Liver (tissue), 8 donors: ENCODE measurements at regions not wholly inside any gene's neighbourhood (a gene's known extent, or its start where the extent isn't known, plus 50 kb on each side); places are given as distances from the start of the nearest gene placed in this dataset.
A peak's percentile ranks its signal among the peaks of the same experiment; 100 is the strongest.

ENCODE experiments used
- DNase-seq: peaks from one replicate; pipeline ENCODE4 v3.0.0-alpha.2; 2017; ENCODE audit warnings: low spot score
- H3K27ac ChIP-seq, 2 donors: one replicate each; pipeline ENCODE4 v1.7.0; 2013; ENCODE audit warnings: inconsistent platforms in 2 of 2, low read length in 2 of 2, control low read depth in 1 of 2, low read depth in 1 of 2, mild to moderate bottlenecking in 1 of 2
- H3K27me3 ChIP-seq, 4 donors: one replicate each; pipeline versions ENCODE4 v1.6.1 to v1.7.0; 2013; ENCODE audit warnings: low read length in 3 of 4, inconsistent platforms in 1 of 4, mild to moderate bottlenecking in 1 of 4, moderate library complexity in 1 of 4; ENCODE audit not compliant: control insufficient read depth in 4 of 4, insufficient read depth in 4 of 4
- H3K36me3 ChIP-seq, 4 donors: one replicate each; pipeline versions ENCODE4 v1.6.1 to v1.7.0; 2013; ENCODE audit warnings: low read length in 3 of 4, mild to moderate bottlenecking in 3 of 4, low read depth in 1 of 4, moderate library complexity in 1 of 4; ENCODE audit not compliant: control insufficient read depth in 4 of 4, insufficient read depth in 3 of 4
- H3K4me1 ChIP-seq, 4 donors: one replicate each; pipeline versions ENCODE4 v1.6.1 to v1.7.0; 2013; ENCODE audit warnings: low read length in 3 of 4, mild to moderate bottlenecking in 3 of 4, moderate library complexity in 1 of 4; ENCODE audit not compliant: control insufficient read depth in 4 of 4, insufficient read depth in 4 of 4
- H3K4me3 ChIP-seq, 3 donors: one replicate each; pipeline versions ENCODE4 v1.6.1 to v1.7.0; 2013; ENCODE audit warnings: low read length in 3 of 3, control low read depth in 1 of 3, low read depth in 1 of 3, mild to moderate bottlenecking in 1 of 3
- H3K9ac ChIP-seq, 2 donors: one replicate each; pipeline ENCODE4 v1.7.0; 2013; ENCODE audit warnings: low read length in 2 of 2, mild to moderate bottlenecking in 2 of 2, moderate library complexity in 2 of 2, control low read depth in 1 of 2, low read depth in 1 of 2
- H3K9me3 ChIP-seq, 4 donors: one replicate each; pipeline versions ENCODE4 v1.6.1 to v1.7.0; 2013; ENCODE audit warnings: low read length in 3 of 4; ENCODE audit not compliant: control insufficient read depth in 4 of 4
- EGR1 ChIP-seq, 2 donors: IDR thresholded peaks; 2 replicates each; pipeline ENCODE4 v1.6.1; 2016 to 2018; ENCODE audit warnings: antibody characterized with exemption in 2 of 2, low read depth in 2 of 2
- FOXA1 ChIP-seq: IDR thresholded peaks from 2 replicates; pipeline ENCODE4 v1.6.1; 2016; ENCODE audit warnings: antibody characterized with exemption
- FOXA2 ChIP-seq: IDR thresholded peaks from 2 replicates; pipeline ENCODE4 v1.6.1; 2016; ENCODE audit warnings: antibody characterized with exemption
- GABPA ChIP-seq, 2 donors: IDR thresholded peaks in 1 of 2; conservative IDR thresholded peaks in 1 of 2; 2 replicates each; pipeline ENCODE4 v1.6.1; 2016; ENCODE audit warnings: antibody characterized with exemption in 2 of 2, mild to moderate bottlenecking in 1 of 2, moderate library complexity in 1 of 2
- HNF4A ChIP-seq, 2 donors: conservative IDR thresholded peaks; 2 replicates each; pipeline ENCODE4 v1.6.1; 2016; ENCODE audit warnings: antibody characterized with exemption in 2 of 2, mild to moderate bottlenecking in 2 of 2
- HNF4G ChIP-seq: IDR thresholded peaks from 2 replicates; pipeline ENCODE4 v1.6.1; 2016; ENCODE audit warnings: antibody characterized with exemption
- JUND ChIP-seq, 2 donors: IDR thresholded peaks; 2 replicates each; pipeline ENCODE4 v1.6.1; 2016; ENCODE audit warnings: antibody characterized with exemption in 2 of 2
- NR2F2 ChIP-seq: IDR thresholded peaks from 2 replicates; pipeline ENCODE4 v1.6.1; 2016; ENCODE audit warnings: antibody characterized with exemption
- RAD21 ChIP-seq, 2 donors: IDR thresholded peaks; 2 replicates each; pipeline ENCODE4 v1.6.1; 2016; ENCODE audit warnings: antibody characterized with exemption in 2 of 2, mild to moderate bottlenecking in 2 of 2
- RXRA ChIP-seq, 2 donors: IDR thresholded peaks; 2 replicates each; pipeline ENCODE4 v1.6.1; 2017 to 2018; ENCODE audit warnings: antibody characterized with exemption in 2 of 2, mild to moderate bottlenecking in 1 of 2
- SP1 ChIP-seq: IDR thresholded peaks from 2 replicates; pipeline ENCODE4 v1.6.1; 2018; ENCODE audit warnings: antibody characterized with exemption, mild to moderate bottlenecking
- TAF1 ChIP-seq: conservative IDR thresholded peaks from 2 replicates; pipeline ENCODE4 v1.6.1; 2016; ENCODE audit warnings: antibody characterized with exemption, mild to moderate bottlenecking
- YY1 ChIP-seq: IDR thresholded peaks from 2 replicates; pipeline ENCODE4 v1.6.1; 2016; ENCODE audit warnings: antibody characterized with exemption, mild to moderate bottlenecking
- WGBS: extraction: QIAGEN DNeasy Blood & Tissue Kit; methylation state at CpG from one replicate; pipeline ENCODE4 v1.1.7; 2013; 5-methylcytosine and 5-hydroxymethylcytosine counted together
- TF ChIP-seq, protein P1 (sequence below): IDR thresholded peaks from 2 replicates; pipeline ENCODE4 v1.6.1; 2016; ENCODE audit warnings: antibody characterized with exemption
- TF ChIP-seq, protein P2 (sequence below): IDR thresholded peaks from 2 replicates; pipeline ENCODE4 v1.6.1; 2016; ENCODE audit warnings: antibody characterized with exemption
- TF ChIP-seq, protein P3 (sequence below): IDR thresholded peaks from 2 replicates; pipeline ENCODE4 v1.6.1; 2016; ENCODE audit warnings: antibody characterized with exemption, mild to moderate bottlenecking
- TF ChIP-seq, protein P4 (sequence below): IDR thresholded peaks from 2 replicates; pipeline ENCODE4 v1.6.1; 2016; ENCODE audit warnings: antibody characterized with exemption
- TF ChIP-seq, protein P5 (sequence below): fragments of 150-350 bp; IDR thresholded peaks from 2 replicates; pipeline ENCODE4 v1.5.1; 2017; ENCODE audit warnings: improper control_type of control experiment, low read depth, low read length; ENCODE audit not compliant: missing input control
- donor health status: healthy.
- donor health status: healthy.
- donor health status: healthy.
- donor health status: healthy.
- donor health status: healthy.

DNA sequence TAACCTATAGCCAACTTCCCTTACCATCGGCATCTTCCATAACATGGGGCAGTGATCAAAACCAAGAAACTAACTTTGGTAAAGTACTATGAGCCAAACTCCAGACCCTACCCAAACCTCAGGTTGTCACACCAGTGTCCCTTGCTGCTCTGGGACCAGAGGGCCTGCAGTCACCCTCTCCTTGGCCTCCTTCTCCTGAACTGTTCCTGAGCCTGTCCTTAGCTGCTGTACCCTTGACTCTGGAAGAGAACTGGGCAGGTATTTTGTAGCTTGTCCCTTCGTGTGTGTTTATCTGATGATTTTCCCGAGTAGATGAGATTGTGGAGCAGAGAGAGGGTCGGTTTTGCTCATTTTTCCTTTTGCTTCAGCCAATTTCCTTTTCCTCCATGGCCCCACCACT lies 240.4 kb downstream of the SYK start:
- H3K27ac ChIP-seq, result no peak overlapping the region
- no peaks in the 10 kb centered on the region for H3K9me3 ChIP-seq
- WGBS, result 88% methylated on average over 4 of the region's 4 CpGs
- peak; percentile 10 for DNase-seq
- no peak overlapping the region for H3K9ac ChIP-seq
- H3K27me3 ChIP-seq, result no peaks in the 10 kb centered on the region
- no peak overlapping the region for H3K4me3 ChIP-seq
- no peaks in the 10 kb centered on the region for H3K36me3 ChIP-seq
- TF ChIP-seq, protein P1, sequence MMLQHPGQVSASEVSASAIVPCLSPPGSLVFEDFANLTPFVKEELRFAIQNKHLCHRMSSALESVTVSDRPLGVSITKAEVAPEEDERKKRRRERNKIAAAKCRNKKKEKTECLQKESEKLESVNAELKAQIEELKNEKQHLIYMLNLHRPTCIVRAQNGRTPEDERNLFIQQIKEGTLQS, result no peak
- TF ChIP-seq EGR1 (IDR thresholded peaks at IDR 0.05; ENCODE audit: low read depth in 2 of 2) (no peak), RXRA (IDR thresholded peaks at IDR 0.05) (no peak), FOXA1 (no peak), HNF4G (no peak), RAD21 (IDR thresholded peaks at IDR 0.05) (no peak), FOXA2 (no peak), JUND (IDR thresholded peaks at IDR 0.05) (no peak), YY1 (no peak), HNF4A (conservative IDR thresholded peaks at IDR 0.05) (no peak), SP1 (no peak), GABPA (IDR thresholded peaks at IDR 0.05 in 1 of 2, conservative IDR thresholded peaks at IDR 0.05 in 1 of 2) (no peak), TAF1 (no peak), NR2F2 (no peak)
- TF ChIP-seq, protein P2, sequence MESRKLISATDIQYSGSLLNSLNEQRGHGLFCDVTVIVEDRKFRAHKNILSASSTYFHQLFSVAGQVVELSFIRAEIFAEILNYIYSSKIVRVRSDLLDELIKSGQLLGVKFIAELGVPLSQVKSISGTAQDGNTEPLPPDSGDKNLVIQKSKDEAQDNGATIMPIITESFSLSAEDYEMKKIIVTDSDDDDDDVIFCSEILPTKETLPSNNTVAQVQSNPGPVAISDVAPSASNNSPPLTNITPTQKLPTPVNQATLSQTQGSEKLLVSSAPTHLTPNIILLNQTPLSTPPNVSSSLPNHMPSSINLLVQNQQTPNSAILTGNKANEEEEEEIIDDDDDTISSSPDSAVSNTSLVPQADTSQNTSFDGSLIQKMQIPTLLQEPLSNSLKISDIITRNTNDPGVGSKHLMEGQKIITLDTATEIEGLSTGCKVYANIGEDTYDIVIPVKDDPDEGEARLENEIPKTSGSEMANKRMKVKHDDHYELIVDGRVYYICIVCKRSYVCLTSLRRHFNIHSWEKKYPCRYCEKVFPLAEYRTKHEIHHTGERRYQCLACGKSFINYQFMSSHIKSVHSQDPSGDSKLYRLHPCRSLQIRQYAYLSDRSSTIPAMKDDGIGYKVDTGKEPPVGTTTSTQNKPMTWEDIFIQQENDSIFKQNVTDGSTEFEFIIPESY, result no peak
- TF ChIP-seq, protein P3, sequence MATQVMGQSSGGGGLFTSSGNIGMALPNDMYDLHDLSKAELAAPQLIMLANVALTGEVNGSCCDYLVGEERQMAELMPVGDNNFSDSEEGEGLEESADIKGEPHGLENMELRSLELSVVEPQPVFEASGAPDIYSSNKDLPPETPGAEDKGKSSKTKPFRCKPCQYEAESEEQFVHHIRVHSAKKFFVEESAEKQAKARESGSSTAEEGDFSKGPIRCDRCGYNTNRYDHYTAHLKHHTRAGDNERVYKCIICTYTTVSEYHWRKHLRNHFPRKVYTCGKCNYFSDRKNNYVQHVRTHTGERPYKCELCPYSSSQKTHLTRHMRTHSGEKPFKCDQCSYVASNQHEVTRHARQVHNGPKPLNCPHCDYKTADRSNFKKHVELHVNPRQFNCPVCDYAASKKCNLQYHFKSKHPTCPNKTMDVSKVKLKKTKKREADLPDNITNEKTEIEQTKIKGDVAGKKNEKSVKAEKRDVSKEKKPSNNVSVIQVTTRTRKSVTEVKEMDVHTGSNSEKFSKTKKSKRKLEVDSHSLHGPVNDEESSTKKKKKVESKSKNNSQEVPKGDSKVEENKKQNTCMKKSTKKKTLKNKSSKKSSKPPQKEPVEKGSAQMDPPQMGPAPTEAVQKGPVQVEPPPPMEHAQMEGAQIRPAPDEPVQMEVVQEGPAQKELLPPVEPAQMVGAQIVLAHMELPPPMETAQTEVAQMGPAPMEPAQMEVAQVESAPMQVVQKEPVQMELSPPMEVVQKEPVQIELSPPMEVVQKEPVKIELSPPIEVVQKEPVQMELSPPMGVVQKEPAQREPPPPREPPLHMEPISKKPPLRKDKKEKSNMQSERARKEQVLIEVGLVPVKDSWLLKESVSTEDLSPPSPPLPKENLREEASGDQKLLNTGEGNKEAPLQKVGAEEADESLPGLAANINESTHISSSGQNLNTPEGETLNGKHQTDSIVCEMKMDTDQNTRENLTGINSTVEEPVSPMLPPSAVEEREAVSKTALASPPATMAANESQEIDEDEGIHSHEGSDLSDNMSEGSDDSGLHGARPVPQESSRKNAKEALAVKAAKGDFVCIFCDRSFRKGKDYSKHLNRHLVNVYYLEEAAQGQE, result no peak
- TF ChIP-seq, protein P4, sequence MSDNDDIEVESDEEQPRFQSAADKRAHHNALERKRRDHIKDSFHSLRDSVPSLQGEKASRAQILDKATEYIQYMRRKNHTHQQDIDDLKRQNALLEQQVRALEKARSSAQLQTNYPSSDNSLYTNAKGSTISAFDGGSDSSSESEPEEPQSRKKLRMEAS, result no peak
- TF ChIP-seq, protein P5, sequence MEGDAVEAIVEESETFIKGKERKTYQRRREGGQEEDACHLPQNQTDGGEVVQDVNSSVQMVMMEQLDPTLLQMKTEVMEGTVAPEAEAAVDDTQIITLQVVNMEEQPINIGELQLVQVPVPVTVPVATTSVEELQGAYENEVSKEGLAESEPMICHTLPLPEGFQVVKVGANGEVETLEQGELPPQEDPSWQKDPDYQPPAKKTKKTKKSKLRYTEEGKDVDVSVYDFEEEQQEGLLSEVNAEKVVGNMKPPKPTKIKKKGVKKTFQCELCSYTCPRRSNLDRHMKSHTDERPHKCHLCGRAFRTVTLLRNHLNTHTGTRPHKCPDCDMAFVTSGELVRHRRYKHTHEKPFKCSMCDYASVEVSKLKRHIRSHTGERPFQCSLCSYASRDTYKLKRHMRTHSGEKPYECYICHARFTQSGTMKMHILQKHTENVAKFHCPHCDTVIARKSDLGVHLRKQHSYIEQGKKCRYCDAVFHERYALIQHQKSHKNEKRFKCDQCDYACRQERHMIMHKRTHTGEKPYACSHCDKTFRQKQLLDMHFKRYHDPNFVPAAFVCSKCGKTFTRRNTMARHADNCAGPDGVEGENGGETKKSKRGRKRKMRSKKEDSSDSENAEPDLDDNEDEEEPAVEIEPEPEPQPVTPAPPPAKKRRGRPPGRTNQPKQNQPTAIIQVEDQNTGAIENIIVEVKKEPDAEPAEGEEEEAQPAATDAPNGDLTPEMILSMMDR, result no peak
- H3K4me1 ChIP-seq, result peaks cover 5 to 16% (median 9%) of the 10 kb centered on the region in 4 donors
